ENCODE measurements at regions not wholly inside any gene's neighbourhood (a gene's known extent, or its start where the extent isn't known, plus 50 kb on each side); places are given as distances from the start of the nearest gene placed in this dataset.
A peak's percentile ranks its signal among the peaks of the same experiment; 100 is the strongest.

GRCh38 chr4:174138616-174139015, 144.9 kb downstream of the FBXO8 start:
- Histone ChIP-seq H3K9me3 (ENCODE audit: control insufficient read depth, insufficient read depth, low read length) (no peaks in the 10 kb centered on the region), H3K36me3 (ENCODE audit: insufficient read depth, low read length) (no peaks in the 10 kb centered on the region), H3K9ac (ENCODE audit: low read depth, low read length) (no peak overlapping the region), H3K4me1 (ENCODE audit: insufficient read depth, low read length) (0 out of 2 replicates have a peak, but pooled peaks cover 10% of the 10 kb centered on the region)

GRCh38 chr4:174137698-174138097, 145.8 kb downstream of the FBXO8 start:
- H3K9me3 ChIP-seq (ENCODE audit: control insufficient read depth, insufficient read depth, low read length): no peaks in the 10 kb centered on the region
- 0 out of 2 replicates have a peak, but pooled peaks cover 10% of the 10 kb centered on the region for H3K4me1 ChIP-seq (ENCODE audit: insufficient read depth, low read length)
- H3K9ac ChIP-seq (ENCODE audit: low read depth, low read length): no peak overlapping the region
- no peaks in the 10 kb centered on the region for H3K36me3 ChIP-seq (ENCODE audit: insufficient read depth, low read length)

GRCh38 chr4:174135936-174136406, 147.5 kb downstream of the FBXO8 start:
- H3K9me3 ChIP-seq (ENCODE audit: control insufficient read depth, insufficient read depth, low read length): no peaks in the 10 kb centered on the region
- no peak overlapping the region for H3K9ac ChIP-seq (ENCODE audit: low read depth, low read length)
- H3K4me1 ChIP-seq (ENCODE audit: insufficient read depth, low read length): 0 out of 2 replicates have a peak, but pooled peaks cover 10% of the 10 kb centered on the region
- H3K36me3 ChIP-seq (ENCODE audit: insufficient read depth, low read length): no peaks in the 10 kb centered on the region

- Histone ChIP-seq H3K9me3 (ENCODE audit: control insufficient read depth, insufficient read depth, low read length) (no peaks in the 10 kb centered on the region), H3K36me3 (ENCODE audit: insufficient read depth, low read length) (no peaks in the 10 kb centered on the region), H3K9ac (ENCODE audit: low read depth, low read length) (no peak overlapping the region), H3K4me1 (ENCODE audit: insufficient read depth, low read length) (0 out of 2 replicates have a peak, but pooled peaks cover 10% of the 10 kb centered on the region)
These were observed 147.9 kb downstream of the FBXO8 start for GRCh38 chr4:174135530-174135929.

DNA sequence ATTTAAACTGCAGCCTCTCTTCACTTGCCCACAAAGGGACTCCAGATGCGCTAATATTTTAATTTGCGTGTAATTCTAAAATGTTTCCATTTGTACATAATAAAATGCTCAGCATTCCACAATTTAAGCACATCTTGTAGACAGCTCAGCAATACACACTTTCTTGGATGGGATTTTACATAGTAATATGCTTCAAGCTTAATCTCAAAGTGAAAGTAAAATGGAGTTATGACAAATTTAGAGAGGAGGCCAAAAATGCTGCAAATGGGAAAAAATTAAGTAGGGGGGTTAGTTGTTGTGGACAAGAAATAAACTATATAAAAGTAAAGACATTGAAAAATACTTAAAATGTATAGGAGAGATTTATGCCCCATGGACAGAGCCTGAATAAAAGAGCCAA, 149.1 kb downstream of the FBXO8 start:
- H3K9ac ChIP-seq (ENCODE audit: low read depth, low read length): no peak overlapping the region
- H3K9me3 ChIP-seq (ENCODE audit: control insufficient read depth, insufficient read depth, low read length): no peaks in the 10 kb centered on the region

GRCh38 chr4:174133551-174133950, 149.9 kb downstream of the FBXO8 start:
- H3K4me1 ChIP-seq (ENCODE audit: insufficient read depth, low read length): 0 out of 2 replicates have a peak, but pooled peaks cover 10% of the 10 kb centered on the region
- H3K9ac ChIP-seq (ENCODE audit: low read depth, low read length): no peak overlapping the region
- H3K9me3 ChIP-seq (ENCODE audit: control insufficient read depth, insufficient read depth, low read length): no peaks in the 10 kb centered on the region
- H3K36me3 ChIP-seq (ENCODE audit: insufficient read depth, low read length): no peaks in the 10 kb centered on the region

More for the DNA sequence above, 149.1 kb downstream of the FBXO8 start:
- H3K4me1 ChIP-seq (ENCODE audit: insufficient read depth, low read length): 0 out of 2 replicates have a peak, but pooled peaks cover 10% of the 10 kb centered on the region
- no peaks in the 10 kb centered on the region for H3K36me3 ChIP-seq (ENCODE audit: insufficient read depth, low read length)

GRCh38 chr4:174131901-174132300, 151.6 kb downstream of the FBXO8 start:
- Histone ChIP-seq H3K9ac (ENCODE audit: low read depth, low read length) (no peak overlapping the region), H3K36me3 (ENCODE audit: insufficient read depth, low read length) (no peaks in the 10 kb centered on the region), H3K4me1 (ENCODE audit: insufficient read depth, low read length) (0 out of 2 replicates have a peak, but pooled peaks cover 10% of the 10 kb centered on the region), H3K9me3 (ENCODE audit: control insufficient read depth, insufficient read depth, low read length) (no peaks in the 10 kb centered on the region)

DNA sequence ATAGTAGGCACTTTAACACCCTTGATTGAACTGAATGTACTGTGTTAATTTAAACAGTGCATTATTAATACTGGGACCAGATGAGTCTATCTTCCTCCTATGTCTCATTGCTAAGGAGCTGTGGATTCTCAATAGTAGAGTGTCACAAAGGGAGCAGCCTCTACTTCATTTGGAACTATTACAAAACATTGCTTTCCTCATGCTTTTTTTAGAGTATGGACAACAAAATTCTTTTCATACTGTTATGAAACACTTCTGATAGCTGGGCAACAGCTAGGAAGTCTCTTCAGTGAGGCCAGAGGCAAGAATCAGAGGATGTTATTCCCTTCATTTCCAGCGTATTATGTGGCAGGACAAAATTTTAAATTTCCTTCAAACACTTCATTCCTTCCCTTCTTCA, 160.8 kb downstream of the FBXO8 start:
- Histone ChIP-seq H3K36me3 (ENCODE audit: insufficient read depth, low read length) (no peaks in the 10 kb centered on the region), H3K4me1 (ENCODE audit: insufficient read depth, low read length) (no peaks in the 10 kb centered on the region), H3K9ac (ENCODE audit: low read depth, low read length) (no peak overlapping the region), H3K9me3 (ENCODE audit: control insufficient read depth, insufficient read depth, low read length) (no peaks in the 10 kb centered on the region)

- Histone ChIP-seq H3K36me3 (ENCODE audit: insufficient read depth, low read length) (no peaks in the 10 kb centered on the region), H3K9ac (ENCODE audit: low read depth, low read length) (peak overlapping the region; percentile 43; the same call in 1 of the 2 replicates), H3K4me1 (ENCODE audit: insufficient read depth, low read length) (no peaks in the 10 kb centered on the region), H3K9me3 (ENCODE audit: control insufficient read depth, insufficient read depth, low read length) (no peaks in the 10 kb centered on the region)
These were observed 162.8 kb downstream of the FBXO8 start for GRCh38 chr4:174120446-174121295.

GRCh38 chr4:174119830-174120229, 163.6 kb downstream of the FBXO8 start:
- Histone ChIP-seq H3K9ac (ENCODE audit: low read depth, low read length) (no peak overlapping the region), H3K9me3 (ENCODE audit: control insufficient read depth, insufficient read depth, low read length) (no peaks in the 10 kb centered on the region), H3K4me1 (ENCODE audit: insufficient read depth, low read length) (no peaks in the 10 kb centered on the region), H3K36me3 (ENCODE audit: insufficient read depth, low read length) (no peaks in the 10 kb centered on the region)

DNA sequence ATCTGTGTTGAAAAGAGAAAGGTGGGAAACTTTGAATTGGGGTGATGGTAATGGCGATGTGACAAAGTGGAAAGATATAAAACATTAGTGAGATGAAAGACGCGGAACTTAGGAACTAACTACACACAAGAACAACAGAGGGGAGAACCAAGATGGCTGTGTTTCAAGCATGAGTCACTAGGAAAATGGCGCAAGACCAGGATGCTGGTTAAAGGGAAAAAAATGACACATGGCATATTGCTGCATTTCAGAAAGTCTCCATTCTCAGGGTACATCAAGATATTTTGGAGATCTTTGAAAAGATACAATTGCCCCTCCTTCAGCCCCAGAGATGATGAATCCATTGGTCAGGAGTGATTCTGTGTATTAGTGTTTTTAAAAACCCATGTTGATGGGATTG, 164.4 kb downstream of the FBXO8 start:
- no peak overlapping the region for H3K9ac ChIP-seq (ENCODE audit: low read depth, low read length)
- no peaks in the 10 kb centered on the region for H3K9me3 ChIP-seq (ENCODE audit: control insufficient read depth, insufficient read depth, low read length)
- no peaks in the 10 kb centered on the region for H3K4me1 ChIP-seq (ENCODE audit: insufficient read depth, low read length)
- no peaks in the 10 kb centered on the region for H3K36me3 ChIP-seq (ENCODE audit: insufficient read depth, low read length)

DNA sequence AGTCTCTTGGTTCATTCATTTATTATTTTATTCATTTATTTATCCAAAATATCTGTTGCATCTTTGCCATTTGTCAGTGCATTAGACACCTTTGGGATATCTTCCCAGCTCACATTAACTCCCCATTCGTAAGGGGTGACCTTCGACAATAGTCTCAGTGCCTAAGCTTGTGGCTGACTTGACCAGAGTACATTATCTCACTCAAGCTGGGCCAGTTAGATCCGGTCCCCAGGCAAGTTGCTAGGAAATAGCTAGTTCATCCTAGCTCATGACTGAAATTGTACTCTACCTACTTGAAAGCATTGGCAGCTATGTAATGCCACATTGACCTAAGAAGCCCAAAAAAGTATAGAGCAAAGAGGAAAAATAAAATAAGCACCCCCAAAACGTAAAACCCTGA, 165.3 kb downstream of the FBXO8 start:
- H3K4me1 ChIP-seq (ENCODE audit: insufficient read depth, low read length): no peaks in the 10 kb centered on the region
- no peaks in the 10 kb centered on the region for H3K9me3 ChIP-seq (ENCODE audit: control insufficient read depth, insufficient read depth, low read length)
- no peaks in the 10 kb centered on the region for H3K36me3 ChIP-seq (ENCODE audit: insufficient read depth, low read length)
- H3K9ac ChIP-seq (ENCODE audit: low read depth, low read length): no peak overlapping the region

DNA sequence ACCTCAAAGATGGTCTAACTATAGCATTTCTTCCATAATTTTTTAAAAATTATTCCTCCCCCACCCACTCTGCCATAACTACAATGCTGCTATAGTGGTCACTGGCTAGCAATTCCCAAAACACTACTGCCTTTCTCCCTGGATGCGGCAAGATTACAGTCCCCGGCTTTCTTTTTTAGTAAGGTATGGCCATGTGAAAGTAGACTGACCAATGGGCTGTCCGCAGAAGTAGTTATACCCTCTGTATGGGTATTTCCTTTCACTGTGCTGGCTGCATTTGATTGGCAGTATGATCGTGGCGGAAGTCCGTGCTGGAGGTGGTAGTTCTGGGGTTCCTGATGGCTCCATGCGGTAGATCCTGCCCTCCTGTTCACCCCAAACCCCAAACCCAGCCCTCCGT, 166.0 kb downstream of the FBXO8 start:
- no peaks in the 10 kb centered on the region for H3K4me1 ChIP-seq (ENCODE audit: insufficient read depth, low read length)
- no peak overlapping the region for H3K9ac ChIP-seq (ENCODE audit: low read depth, low read length)
- H3K9me3 ChIP-seq (ENCODE audit: control insufficient read depth, insufficient read depth, low read length): no peaks in the 10 kb centered on the region
- no peaks in the 10 kb centered on the region for H3K36me3 ChIP-seq (ENCODE audit: insufficient read depth, low read length)

- no peaks in the 10 kb centered on the region for H3K4me1 ChIP-seq (ENCODE audit: insufficient read depth, low read length)
- H3K9ac ChIP-seq (ENCODE audit: low read depth, low read length): no peak overlapping the region
- no peaks in the 10 kb centered on the region for H3K36me3 ChIP-seq (ENCODE audit: insufficient read depth, low read length)
- H3K9me3 ChIP-seq (ENCODE audit: control insufficient read depth, insufficient read depth, low read length): no peaks in the 10 kb centered on the region
These were observed 167.4 kb downstream of the FBXO8 start for GRCh38 chr4:174116021-174116420.

GRCh38 chr4:174111422-174111821, 172.0 kb downstream of the FBXO8 start:
- Histone ChIP-seq H3K9ac (ENCODE audit: low read depth, low read length) (no peak overlapping the region), H3K9me3 (ENCODE audit: control insufficient read depth, insufficient read depth, low read length) (no peaks in the 10 kb centered on the region)

More at GRCh38 chr4:174111422-174111821, 172.0 kb downstream of the FBXO8 start:
- Histone ChIP-seq H3K4me1 (ENCODE audit: insufficient read depth, low read length) (no peaks in the 10 kb centered on the region), H3K36me3 (ENCODE audit: insufficient read depth, low read length) (no peaks in the 10 kb centered on the region)

Measured in ES-I3 (cell line).